Prostate gland (tissue), 2 donors: ENCODE measurements at regions not wholly inside any gene's neighbourhood (a gene's known extent, or its start where the extent isn't known, plus 50 kb on each side); places are given as distances from the start of the nearest gene placed in this dataset.

Experiments
- CTCF ChIP-seq, 4 experiments: fragments of 200-600 bp in 2 of 4; fragments of 450-650 bp in 2 of 4; sonication (generic) in 2 of 4; IDR thresholded peaks; 1 replicate in 3 of 4; 2 replicates in 1 of 4; pipeline ENCODE4 v1.5.1; 2016 to 2019; ENCODE audit warnings: antibody characterized with exemption in 4 of 4, mild to moderate bottlenecking in 2 of 4, moderate library complexity in 2 of 4
- POLR2AphosphoS5 ChIP-seq: sonication (generic); formaldehyde crosslinking; IDR thresholded peaks from one replicate; pipeline ENCODE4 v1.6.1; 2017; ENCODE audit warnings: antibody characterized with exemption

- TF ChIP-seq CTCF (IDR thresholded peaks at IDR 0.05) = no peak
- TF ChIP-seq POLR2AphosphoS5 = no peak
These were observed 221.8 kb upstream of the IGFBP7 start for GRCh38 chr4:57331959-57332358.
